Adipocyte (in vitro differentiated cells): ENCODE measurements at regions not wholly inside any gene's neighbourhood (a gene's known extent, or its start where the extent isn't known, plus 50 kb on each side); places are given as distances from the start of the nearest gene placed in this dataset.

Source experiments
- DNase-seq: peaks from one replicate; pipeline ENCODE4 v3.0.0-alpha.2; 2015; ENCODE audit warnings: low read depth
- H3K27me3 ChIP-seq: replicated peaks from 2 replicates; pipeline ENCODE4 v1.7.0; 2013; ENCODE audit warnings: mild to moderate bottlenecking, low read length, moderate library complexity; ENCODE audit not compliant: control insufficient read depth, insufficient read depth
- H3K36me3 ChIP-seq: 2 replicates; pipeline ENCODE4 v1.7.0; 2013; ENCODE audit warnings: low read length, mild to moderate bottlenecking, moderate library complexity; ENCODE audit not compliant: control insufficient read depth, insufficient read depth, severe bottlenecking
- H3K4me1 ChIP-seq: 2 replicates; pipeline ENCODE4 v1.7.0; 2013; ENCODE audit warnings: mild to moderate bottlenecking, low read length, moderate library complexity; ENCODE audit not compliant: control insufficient read depth, insufficient read depth
- H3K4me3 ChIP-seq: 2 replicates; pipeline ENCODE4 v1.7.0; 2013; ENCODE audit warnings: mild to moderate bottlenecking, low read length, moderate library complexity
- H3K9ac ChIP-seq: 2 replicates; pipeline ENCODE4 v1.7.0; 2013; ENCODE audit warnings: mild to moderate bottlenecking, low read length, moderate library complexity
- H3K9me3 ChIP-seq: 2 replicates; pipeline ENCODE4 v1.7.0; 2013; ENCODE audit warnings: mild to moderate bottlenecking, low read length, moderate library complexity; ENCODE audit not compliant: control insufficient read depth

- no peak overlapping the region for H3K4me3 ChIP-seq
- H3K9me3 ChIP-seq = no peaks in the 10 kb centered on the region
- no peaks in the 10 kb centered on the region for H3K4me1 ChIP-seq
- no peak for DNase-seq
- no peaks in the 10 kb centered on the region for H3K36me3 ChIP-seq
- no peaks in the 10 kb centered on the region for H3K27me3 ChIP-seq
- H3K9ac ChIP-seq = no peak overlapping the region
Measured at GRCh38 chr22:34969001-34969790, 96.8 kb upstream of the ISX start.

GRCh38 chr22:34971456-34971855 is 94.5 kb upstream of the ISX start:
- Histone ChIP-seq H3K36me3 (no peaks in the 10 kb centered on the region), H3K9me3 (no peaks in the 10 kb centered on the region), H3K27me3 (no peaks in the 10 kb centered on the region), H3K4me1 (no peaks in the 10 kb centered on the region), H3K9ac (no peak overlapping the region), H3K4me3 (no peak overlapping the region)
- no peak for DNase-seq

DNA sequence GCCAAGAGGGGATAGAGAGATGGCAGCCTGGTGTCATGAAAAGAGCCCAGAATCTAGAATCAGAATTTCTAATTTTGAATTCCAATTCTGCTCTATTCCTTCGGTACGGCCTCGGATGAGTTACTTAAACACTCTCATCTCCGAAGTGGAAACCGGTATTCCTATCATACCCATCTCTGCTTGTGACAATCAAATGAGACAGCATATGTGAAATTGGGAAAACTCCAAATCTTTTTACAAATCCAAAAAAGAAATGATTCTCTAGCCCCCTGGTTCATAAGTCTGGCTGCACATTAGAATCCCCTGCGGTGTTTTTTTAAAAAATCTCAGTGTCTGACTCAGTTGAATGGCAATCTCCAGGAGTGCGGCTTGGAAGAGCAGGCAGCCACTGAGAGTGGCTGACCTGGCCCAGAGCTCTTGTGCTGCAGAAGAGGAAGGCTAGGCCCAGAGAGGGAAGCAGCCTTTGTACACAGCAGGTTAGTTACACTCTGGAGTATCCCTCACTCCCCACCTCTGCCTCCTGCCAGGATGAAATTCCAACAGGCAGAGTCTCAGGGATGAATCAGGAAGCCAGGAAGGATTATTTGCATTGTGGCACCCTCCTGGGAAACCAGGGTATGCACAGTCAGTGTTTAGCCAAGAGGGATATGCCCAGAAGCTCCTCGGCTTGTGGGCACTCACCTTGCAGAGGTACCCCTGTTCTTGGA is 93.6 kb upstream of the ISX start:
- Histone ChIP-seq H3K4me1 (no peaks in the 10 kb centered on the region), H3K9ac (no peak overlapping the region), H3K9me3 (no peaks in the 10 kb centered on the region), H3K4me3 (no peak overlapping the region), H3K27me3 (no peaks in the 10 kb centered on the region), H3K36me3 (no peaks in the 10 kb centered on the region)
- DNase-seq = no peak

DNA sequence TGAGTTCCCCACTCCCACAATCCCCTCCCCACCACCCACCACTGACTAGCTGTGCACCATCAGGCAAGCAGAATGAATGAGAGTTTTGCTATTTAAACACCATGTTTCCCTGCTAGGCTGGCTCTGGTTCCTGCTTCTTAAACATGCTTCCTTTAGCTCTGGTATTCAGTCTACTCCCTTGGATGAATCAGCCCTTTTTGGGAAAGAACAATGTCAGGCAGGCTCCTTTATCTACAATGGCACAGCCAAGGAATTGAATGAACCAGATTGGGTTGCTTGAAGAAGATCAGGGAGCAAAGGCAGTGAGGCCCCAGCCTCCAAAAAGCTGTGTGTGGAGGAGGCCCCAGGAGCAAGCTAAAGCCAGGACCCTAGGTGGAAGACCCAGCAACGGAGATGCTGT is 92.9 kb upstream of the ISX start:
- H3K9ac ChIP-seq = no peak overlapping the region
- no peaks in the 10 kb centered on the region for H3K27me3 ChIP-seq
- H3K9me3 ChIP-seq = no peaks in the 10 kb centered on the region
- no peak overlapping the region for H3K4me3 ChIP-seq
- peak; percentile 8 for DNase-seq
- no peaks in the 10 kb centered on the region for H3K36me3 ChIP-seq
- no peaks in the 10 kb centered on the region for H3K4me1 ChIP-seq

DNA sequence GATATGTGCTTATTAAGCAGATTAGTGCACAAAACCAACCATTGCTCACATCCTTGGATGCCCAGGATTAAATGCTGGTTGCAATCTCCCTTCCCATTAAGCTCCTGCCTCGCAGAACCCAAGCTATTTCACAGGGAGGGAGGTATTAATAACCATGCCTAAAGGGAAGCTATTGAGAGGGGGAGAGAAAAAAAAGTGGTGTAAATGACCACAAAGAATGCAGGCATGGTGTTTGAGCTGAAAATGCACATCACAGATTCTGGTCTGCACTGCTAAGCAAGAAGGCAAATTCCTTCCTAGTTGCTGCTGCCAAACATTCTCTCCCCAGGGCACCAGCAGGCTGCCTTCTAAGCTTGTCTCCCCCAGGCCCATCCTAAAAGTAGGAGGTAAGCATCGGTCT is 92.0 kb upstream of the ISX start:
- H3K9ac ChIP-seq = no peak overlapping the region
- DNase-seq = peak; percentile 1
- no peaks in the 10 kb centered on the region for H3K36me3 ChIP-seq
- no peaks in the 10 kb centered on the region for H3K9me3 ChIP-seq
- no peaks in the 10 kb centered on the region for H3K27me3 ChIP-seq
- no peaks in the 10 kb centered on the region for H3K4me1 ChIP-seq
- H3K4me3 ChIP-seq = no peak overlapping the region

DNA sequence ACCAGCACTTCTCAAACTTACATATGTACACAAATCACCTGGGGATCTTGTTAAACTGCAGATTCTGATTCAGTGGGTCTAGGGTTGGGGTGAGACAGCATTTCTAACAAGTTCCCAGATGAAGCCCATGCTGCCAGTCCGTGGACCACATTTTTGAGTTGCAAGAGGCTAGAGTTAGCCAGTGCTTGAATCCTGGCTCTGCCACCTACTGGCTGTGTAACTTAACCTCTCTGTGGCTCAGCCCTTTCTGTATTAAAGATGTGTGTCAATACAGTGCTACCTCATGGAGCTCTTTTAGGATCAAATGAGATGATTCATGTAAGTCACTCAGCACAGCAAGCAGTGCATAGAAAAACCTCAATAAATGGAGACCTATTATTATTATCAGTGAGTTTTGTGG is 90.2 kb upstream of the ISX start:
- DNase-seq = peak; percentile 4
- Histone ChIP-seq H3K9ac (no peak overlapping the region), H3K36me3 (no peaks in the 10 kb centered on the region), H3K4me1 (no peaks in the 10 kb centered on the region), H3K9me3 (no peaks in the 10 kb centered on the region), H3K4me3 (no peak overlapping the region), H3K27me3 (no peaks in the 10 kb centered on the region)

DNA sequence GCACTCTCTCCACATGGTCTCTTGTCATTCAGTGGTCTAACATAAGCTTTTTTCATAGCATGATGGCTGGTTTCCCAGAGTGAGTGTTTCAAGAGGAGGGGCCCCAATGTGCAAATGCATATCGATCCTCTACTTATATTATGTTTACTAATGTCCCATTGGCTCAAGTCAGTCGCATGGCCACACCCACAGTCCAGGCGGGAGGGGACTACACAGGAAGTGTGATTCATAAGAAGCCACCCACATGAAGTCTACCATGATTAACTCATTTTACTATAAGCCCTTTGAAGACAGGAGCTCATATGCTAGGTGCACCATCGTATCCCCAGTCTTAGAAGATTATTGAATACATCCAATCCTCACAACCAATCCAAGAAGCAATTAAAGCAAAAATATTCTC is 89.5 kb upstream of the ISX start:
- no peak overlapping the region for H3K4me3 ChIP-seq
- DNase-seq = no peak
- H3K4me1 ChIP-seq = no peaks in the 10 kb centered on the region
- H3K36me3 ChIP-seq = no peaks in the 10 kb centered on the region
- H3K27me3 ChIP-seq = no peaks in the 10 kb centered on the region
- H3K9me3 ChIP-seq = no peaks in the 10 kb centered on the region
- no peak overlapping the region for H3K9ac ChIP-seq

DNA sequence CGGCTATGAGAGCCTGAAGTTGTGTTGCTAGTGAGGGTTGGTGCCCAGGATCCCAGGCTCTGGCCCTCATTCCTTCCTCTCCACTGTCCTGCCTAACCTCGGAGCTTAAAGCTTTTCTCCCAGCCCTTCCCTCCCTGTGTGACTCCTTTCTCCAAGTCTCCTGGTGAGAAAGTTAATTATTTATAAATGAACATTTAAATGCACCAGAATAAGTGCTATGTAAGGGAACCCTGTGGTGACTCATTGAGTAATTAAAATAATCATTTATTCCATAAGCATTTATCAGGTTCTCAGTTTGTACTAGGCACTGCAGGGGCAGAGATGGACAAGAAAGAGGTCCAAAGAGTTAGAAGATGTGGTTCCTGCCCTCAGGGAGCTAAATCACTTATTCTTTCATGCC is 89.1 kb upstream of the ISX start:
- Histone ChIP-seq H3K27me3 (no peaks in the 10 kb centered on the region), H3K4me3 (no peak overlapping the region), H3K36me3 (no peaks in the 10 kb centered on the region), H3K9me3 (no peaks in the 10 kb centered on the region), H3K9ac (no peak overlapping the region), H3K4me1 (no peaks in the 10 kb centered on the region)
- DNase-seq = no peak

DNA sequence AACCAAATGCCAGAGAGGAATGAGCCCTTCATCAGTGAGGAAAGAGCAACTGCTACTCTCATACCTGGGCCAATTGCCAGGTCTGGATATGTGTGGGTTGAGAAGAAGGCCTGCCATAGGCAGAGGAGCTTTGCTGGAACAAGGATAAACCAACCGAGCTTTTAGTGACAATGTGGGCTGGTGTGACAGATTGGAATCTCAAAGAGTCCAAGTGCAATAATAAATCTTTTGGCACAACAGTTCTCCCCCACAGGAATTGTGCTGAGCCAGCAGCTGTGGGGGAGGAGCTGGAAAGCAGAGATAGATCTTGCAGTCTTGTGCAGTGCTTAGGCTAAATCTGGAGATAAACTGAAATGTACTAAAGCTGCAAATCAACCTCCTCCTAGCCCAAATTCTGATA is 79.4 kb upstream of the ISX start:
- H3K4me1 ChIP-seq = no peaks in the 10 kb centered on the region
- no peak for DNase-seq
- H3K9me3 ChIP-seq = peaks cover 26% of the 10 kb centered on the region
- no peak overlapping the region for H3K9ac ChIP-seq
- no peak overlapping the region for H3K4me3 ChIP-seq
- H3K36me3 ChIP-seq = no peaks in the 10 kb centered on the region
- H3K27me3 ChIP-seq = no peaks in the 10 kb centered on the region

- H3K36me3 ChIP-seq = no peaks in the 10 kb centered on the region
- no peaks in the 10 kb centered on the region for H3K4me1 ChIP-seq
- H3K9ac ChIP-seq = no peak overlapping the region
- peaks cover 15% of the 10 kb centered on the region for H3K9me3 ChIP-seq
- no peak for DNase-seq
- H3K27me3 ChIP-seq = no peaks in the 10 kb centered on the region
- H3K4me3 ChIP-seq = no peak overlapping the region
Measured at GRCh38 chr22:34992672-34993071, 73.3 kb upstream of the ISX start.

DNA sequence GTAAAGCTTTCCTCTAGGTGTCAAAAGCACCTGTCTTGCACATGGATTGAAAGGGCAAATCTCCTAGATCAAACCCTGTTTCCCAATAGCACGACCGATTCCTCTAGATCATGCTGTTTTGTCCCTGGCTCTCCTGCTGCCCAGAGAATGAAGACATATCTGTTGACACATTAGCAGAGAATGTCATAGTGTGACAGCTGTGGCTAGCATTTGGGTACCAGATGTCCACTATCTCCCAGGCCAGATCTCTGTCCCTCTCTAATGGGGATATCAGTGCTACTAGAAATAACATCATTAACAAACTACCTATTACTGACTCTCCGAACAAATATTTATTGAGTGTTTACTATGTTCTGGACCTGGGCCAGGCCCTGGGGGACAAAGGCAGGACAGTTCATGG is 72.4 kb upstream of the ISX start:
- H3K9me3 ChIP-seq = peaks cover 9% of the 10 kb centered on the region
- no peak overlapping the region for H3K4me3 ChIP-seq
- no peaks in the 10 kb centered on the region for H3K4me1 ChIP-seq
- no peaks in the 10 kb centered on the region for H3K27me3 ChIP-seq
- H3K36me3 ChIP-seq = no peaks in the 10 kb centered on the region
- H3K9ac ChIP-seq = no peak overlapping the region
- no peak for DNase-seq
